ENCODE measurements at regions not wholly inside any gene's neighbourhood (a gene's known extent, or its start where the extent isn't known, plus 50 kb on each side); places are given as distances from the start of the nearest gene placed in this dataset.
"Not testable (repeated sequence)": the region's sequence is repeated elsewhere in the genome, so short reads cannot be mapped to it uniquely, and the experiment has no call there.

DNA sequence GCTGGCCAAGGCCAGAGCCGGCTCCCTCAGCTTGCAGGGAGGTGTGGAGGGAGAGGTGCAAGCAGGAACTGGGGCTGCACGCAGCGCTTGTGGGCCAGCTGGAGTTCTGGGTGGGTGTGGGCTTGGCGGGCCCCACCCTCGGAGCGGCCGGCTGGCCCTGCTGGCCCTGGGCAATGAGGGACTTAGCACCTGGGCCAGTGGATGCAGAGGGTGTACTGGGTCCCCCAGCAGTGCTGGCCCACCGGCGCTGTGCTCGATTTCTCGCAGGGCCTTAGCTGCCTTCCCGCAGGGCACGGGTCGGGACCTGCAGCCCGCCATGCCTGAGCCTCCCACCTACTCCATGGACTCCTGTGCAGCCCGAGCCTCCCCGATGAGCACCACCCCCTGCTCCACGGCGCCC lies 115.6 kb upstream of the MARK1 start:
- H3K9me3 ChIP-seq (ENCODE audit: control insufficient read depth in 1 of 2, low read length in 2 of 2); H3K4me3 ChIP-seq (ENCODE audit: low read length in 2 of 2); H3K4me1 ChIP-seq (ENCODE audit: insufficient read depth, low read length); H3K36me3 ChIP-seq (ENCODE audit: insufficient read depth, low read length); H3K36me3 Mint-ChIP-seq; intact Hi-C loops (cut with micrococcal nuclease); DNase-seq; H3K27ac Mint-ChIP-seq; H3K4me1 Mint-ChIP-seq; H3K27me3 Mint-ChIP-seq; H3K9me3 Mint-ChIP-seq; POLR2A ChIA-PET (ENCODE audit: partially characterized antibody); H3K4me3 Mint-ChIP-seq; H3K27me3 ChIP-seq (ENCODE audit: insufficient read depth, low read length); CTCF ChIA-PET (ENCODE audit: partially characterized antibody); H3K27ac ChIP-seq (ENCODE audit: low read depth, low read length): not testable (repeated sequence)

DNA sequence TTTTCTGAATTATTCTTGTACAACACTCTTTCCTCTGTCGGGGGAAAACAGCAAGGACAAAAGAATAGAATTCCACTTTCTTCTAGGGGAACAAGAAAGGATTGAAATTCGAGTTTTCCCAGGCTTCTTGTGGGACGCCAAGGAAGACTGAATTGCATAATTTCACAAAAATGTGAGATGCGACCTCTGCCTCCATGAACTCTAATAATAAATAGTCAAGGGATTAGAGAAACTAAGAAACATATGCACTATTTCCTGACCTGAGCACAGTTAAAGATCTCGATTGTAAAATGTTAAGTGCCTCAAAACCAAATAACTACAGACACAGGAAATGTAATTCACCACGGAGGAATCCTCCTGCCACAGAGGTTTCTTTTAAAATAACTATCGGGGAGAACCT lies 117.3 kb upstream of the MARK1 start:
- no peaks in the 10 kb centered on the region for H3K36me3 ChIP-seq (ENCODE audit: insufficient read depth, low read length)
- H3K36me3 Mint-ChIP-seq: no peaks in the 10 kb centered on the region
- POLR2A ChIA-PET (ENCODE audit: partially characterized antibody): no interaction called here
- no peak overlapping the region for H3K27ac ChIP-seq (ENCODE audit: low read depth, low read length)
- H3K9me3 ChIP-seq (ENCODE audit: control insufficient read depth in 1 of 2, low read length in 2 of 2): no peaks in the 10 kb centered on the region
- no peaks in the 10 kb centered on the region for H3K4me1 ChIP-seq (ENCODE audit: insufficient read depth, low read length)
- H3K27me3 Mint-ChIP-seq: peaks cover 4 to 11% of the 10 kb centered on the region in 2 donors
- H3K4me1 Mint-ChIP-seq: no peaks in the 10 kb centered on the region
- CTCF ChIA-PET (ENCODE audit: partially characterized antibody): no interaction called here
- peaks cover 0 to 2% (median 0%) of the 10 kb centered on the region in 8 donors for H3K9me3 Mint-ChIP-seq
- DNase-seq: no peak
- no peak overlapping the region for H3K27ac Mint-ChIP-seq
- H3K4me3 ChIP-seq (ENCODE audit: low read length in 2 of 2): no peak overlapping the region
- no peaks in the 10 kb centered on the region for H3K27me3 ChIP-seq (ENCODE audit: insufficient read depth, low read length)
- no peak overlapping the region for H3K4me3 Mint-ChIP-seq
- intact Hi-C loops (cut with micrococcal nuclease): no loop called here

DNA sequence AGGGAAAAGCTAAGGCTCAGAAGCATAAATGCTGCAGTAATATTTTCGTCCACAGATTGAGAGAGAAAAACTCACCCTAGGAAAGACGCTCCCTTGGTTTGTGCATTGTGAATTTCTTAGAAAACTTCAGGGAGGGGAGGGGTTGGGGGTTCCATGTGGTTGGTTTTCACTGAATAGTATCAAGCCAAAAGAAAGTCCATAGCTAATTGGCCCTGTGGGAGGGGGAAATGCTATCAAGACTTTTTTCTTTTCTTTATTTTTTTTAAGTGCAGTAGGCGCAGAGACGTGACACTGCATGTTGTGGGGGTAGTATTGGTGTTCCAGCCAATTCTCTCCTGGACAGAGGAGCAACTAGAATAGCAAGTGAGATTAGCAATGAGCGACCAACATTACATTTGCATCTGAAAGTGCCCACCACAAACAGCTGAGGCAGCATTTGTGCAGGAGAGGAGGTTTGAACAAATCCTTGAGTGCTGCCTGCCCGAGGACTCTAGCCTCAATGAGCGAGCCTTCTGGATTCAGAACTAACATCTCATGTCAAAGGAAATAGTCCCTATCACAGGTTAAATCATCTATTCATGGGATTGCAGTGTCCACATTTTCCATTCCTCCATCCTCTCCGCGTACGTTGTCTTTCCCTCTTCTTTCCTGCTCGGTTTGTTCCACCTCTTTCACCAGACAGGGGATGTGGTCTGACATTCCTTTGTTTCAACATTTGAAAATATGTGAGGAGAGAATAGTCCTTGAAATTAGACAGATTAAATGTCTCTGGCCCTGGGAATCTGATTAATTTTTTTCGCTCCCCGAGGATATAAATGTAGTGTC lies 118.0 kb upstream of the MARK1 start:
- intact Hi-C loops (cut with micrococcal nuclease): no loop called here
- Mint-ChIP-seq H3K27me3 (peaks cover 5 to 13% of the 10 kb centered on the region in 2 donors), H3K27ac (no peak overlapping the region), H3K36me3 (no peaks in the 10 kb centered on the region), H3K4me1 (no peaks in the 10 kb centered on the region), H3K9me3 (peaks cover 0 to 2% (median 0%) of the 10 kb centered on the region in 8 donors), H3K4me3 (no peak overlapping the region)
- no peaks in the 10 kb centered on the region for H3K9me3 ChIP-seq (ENCODE audit: control insufficient read depth in 1 of 2, low read length in 2 of 2)
- no peak overlapping the region for H3K27ac ChIP-seq (ENCODE audit: low read depth, low read length)
- H3K4me3 ChIP-seq (ENCODE audit: low read length in 2 of 2): no peak overlapping the region
- ChIA-PET POLR2A (ENCODE audit: partially characterized antibody) (no interaction called here), CTCF (ENCODE audit: partially characterized antibody) (interaction anchor here (1.4 kb wide), 1 partner anchor 8 kb away, joined by 3 read pairs; no protein-coding TSS in a partner anchor)
- no peak for DNase-seq
- no peaks in the 10 kb centered on the region for H3K4me1 ChIP-seq (ENCODE audit: insufficient read depth, low read length)
- H3K27me3 ChIP-seq (ENCODE audit: insufficient read depth, low read length): no peaks in the 10 kb centered on the region
- no peaks in the 10 kb centered on the region for H3K36me3 ChIP-seq (ENCODE audit: insufficient read depth, low read length)

DNA sequence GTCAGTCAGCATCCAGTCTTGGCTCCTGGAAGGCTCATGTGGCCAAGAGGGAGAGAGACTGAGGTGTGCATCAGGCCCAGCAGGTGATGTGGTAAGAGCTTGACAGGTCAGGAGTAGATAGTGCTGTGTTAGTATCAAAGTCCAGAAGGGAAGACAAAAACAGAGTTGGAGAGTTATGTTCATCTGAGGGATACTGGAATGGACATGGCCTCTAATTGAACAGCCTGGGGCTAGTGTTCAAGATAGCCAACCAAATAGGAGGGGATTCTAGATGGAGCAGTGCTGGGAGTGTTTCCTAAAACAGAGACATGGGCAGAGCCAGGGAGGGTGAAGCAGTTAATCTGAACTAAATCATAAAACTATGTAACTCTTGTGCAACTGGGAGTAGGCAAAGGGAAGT lies 120.7 kb upstream of the MARK1 start:
- H3K4me1 Mint-ChIP-seq: no peaks in the 10 kb centered on the region
- POLR2A ChIA-PET (ENCODE audit: partially characterized antibody): no interaction called here

DNA sequence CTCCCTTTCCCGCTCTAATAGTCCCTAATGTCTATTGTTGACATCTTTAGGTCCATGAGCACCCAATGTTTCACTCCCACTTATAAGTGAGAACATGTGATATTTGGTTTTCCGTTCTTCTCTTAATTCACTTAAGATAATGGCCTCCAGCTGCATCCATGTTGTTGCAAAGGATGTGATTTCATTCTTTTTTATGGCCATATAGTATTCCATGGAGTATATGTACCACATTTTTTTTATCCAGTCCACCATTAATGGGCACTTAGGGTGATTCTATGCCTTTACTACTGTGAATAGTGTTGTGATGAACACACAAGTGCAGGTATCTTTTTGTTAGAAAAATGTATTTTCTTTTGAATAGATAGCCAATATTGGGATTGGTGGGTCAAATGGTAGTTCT lies 126.0 kb upstream of the RAB3GAP2 start:
- intact Hi-C loops (cut with micrococcal nuclease): no loop called here
- ChIA-PET CTCF (ENCODE audit: partially characterized antibody) (no interaction called here), POLR2A (ENCODE audit: partially characterized antibody) (no interaction called here)
- Mint-ChIP-seq H3K4me3 (no peak overlapping the region), H3K27me3 (peaks cover 20 to 24% of the 10 kb centered on the region in 2 donors), H3K27ac (no peak overlapping the region), H3K9me3 (peaks cover 0 to 13% (median 5%) of the 10 kb centered on the region in 8 donors), H3K4me1 (no peaks in the 10 kb centered on the region), H3K36me3 (no peaks in the 10 kb centered on the region)
- no peak for DNase-seq
- H3K27ac ChIP-seq (ENCODE audit: low read depth, low read length): no peak overlapping the region
- no peaks in the 10 kb centered on the region for H3K9me3 ChIP-seq (ENCODE audit: control insufficient read depth in 1 of 2, low read length in 2 of 2)
- peaks cover 4% of the 10 kb centered on the region for H3K27me3 ChIP-seq (ENCODE audit: insufficient read depth, low read length)
- no peaks in the 10 kb centered on the region for H3K4me1 ChIP-seq (ENCODE audit: insufficient read depth, low read length)
- H3K36me3 ChIP-seq (ENCODE audit: insufficient read depth, low read length): no peaks in the 10 kb centered on the region
- no peak overlapping the region for H3K4me3 ChIP-seq (ENCODE audit: low read length in 2 of 2)

More for the DNA sequence above, 120.7 kb upstream of the MARK1 start:
- DNase-seq: no peak
- Histone ChIP-seq H3K27ac (ENCODE audit: low read depth, low read length) (no peak overlapping the region), H3K4me1 (ENCODE audit: insufficient read depth, low read length) (no peaks in the 10 kb centered on the region), H3K36me3 (ENCODE audit: insufficient read depth, low read length) (no peaks in the 10 kb centered on the region), H3K27me3 (ENCODE audit: insufficient read depth, low read length) (peaks cover 3% of the 10 kb centered on the region), H3K4me3 (ENCODE audit: low read length in 2 of 2) (no peak overlapping the region), H3K9me3 (ENCODE audit: control insufficient read depth in 1 of 2, low read length in 2 of 2) (no peaks in the 10 kb centered on the region)
- Mint-ChIP-seq H3K27ac (no peak overlapping the region), H3K4me3 (no peak overlapping the region), H3K36me3 (no peaks in the 10 kb centered on the region), H3K27me3 (peaks cover 24 to 37% of the 10 kb centered on the region in 2 donors), H3K9me3 (peaks cover 0 to 10% (median 3%) of the 10 kb centered on the region in 8 donors)
- intact Hi-C loops (cut with micrococcal nuclease): no loop called here
- CTCF ChIA-PET (ENCODE audit: partially characterized antibody): no interaction called here

DNA sequence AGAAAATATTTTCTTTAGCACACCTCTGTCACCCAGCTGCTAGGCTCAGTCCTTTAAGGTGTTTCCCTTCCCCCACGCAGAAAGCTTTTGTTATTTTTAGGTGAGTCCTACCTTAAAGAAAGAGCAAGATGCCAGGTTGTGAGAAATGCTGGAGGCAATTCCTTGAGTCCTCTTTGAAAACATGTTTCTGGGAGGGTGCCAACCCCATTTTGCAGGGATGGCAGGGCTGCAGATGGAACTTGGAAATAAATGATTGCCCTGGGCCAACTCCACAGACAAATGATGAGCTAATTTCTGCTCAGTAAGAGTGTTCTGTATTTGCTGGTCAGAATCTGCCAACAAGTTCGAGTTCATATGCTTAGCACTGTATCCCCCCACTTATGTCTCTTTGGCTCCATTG lies 119.2 kb upstream of the RAB3GAP2 start:
- Histone ChIP-seq H3K27me3 (ENCODE audit: insufficient read depth, low read length) (no peaks in the 10 kb centered on the region), H3K36me3 (ENCODE audit: insufficient read depth, low read length) (no peaks in the 10 kb centered on the region), H3K4me1 (ENCODE audit: insufficient read depth, low read length) (no peaks in the 10 kb centered on the region), H3K9me3 (ENCODE audit: control insufficient read depth in 1 of 2, low read length in 2 of 2) (no peaks in the 10 kb centered on the region), H3K27ac (ENCODE audit: low read depth, low read length) (no peak overlapping the region), H3K4me3 (ENCODE audit: low read length in 2 of 2) (no peak overlapping the region)
- H3K27me3 Mint-ChIP-seq: peaks cover 7 to 15% of the 10 kb centered on the region in 2 donors
- ChIA-PET CTCF (ENCODE audit: partially characterized antibody) (no interaction called here), POLR2A (ENCODE audit: partially characterized antibody) (no interaction called here)
- intact Hi-C loops (cut with micrococcal nuclease): no loop called here
- H3K4me1 Mint-ChIP-seq: no peaks in the 10 kb centered on the region
- H3K4me3 Mint-ChIP-seq: no peak overlapping the region
- no peaks in the 10 kb centered on the region for H3K36me3 Mint-ChIP-seq
- no peak overlapping the region for H3K27ac Mint-ChIP-seq
- H3K9me3 Mint-ChIP-seq: peaks cover 0 to 5% (median 2%) of the 10 kb centered on the region in 8 donors
- DNase-seq: no peak

DNA sequence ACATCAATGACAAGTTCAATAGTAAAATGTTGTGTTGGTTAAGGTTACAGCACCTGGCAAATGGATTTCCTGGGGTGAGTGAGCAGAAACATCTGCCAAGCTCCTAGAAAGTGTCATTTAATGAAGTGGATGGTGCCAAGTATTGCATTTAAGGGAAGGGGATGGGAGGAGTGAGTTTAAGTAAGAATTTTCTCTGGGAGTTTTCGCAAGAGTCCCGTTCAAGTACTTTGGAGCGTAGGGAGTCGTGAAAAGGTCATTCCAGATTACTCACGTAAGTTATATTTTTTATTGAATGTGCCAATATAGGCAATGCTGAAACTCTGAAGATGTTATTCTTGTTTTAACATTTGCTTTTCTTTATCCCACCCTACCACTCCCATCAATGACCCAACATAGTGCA lies 117.4 kb upstream of the RAB3GAP2 start:
- H3K4me3 ChIP-seq (ENCODE audit: low read length in 2 of 2): no peak overlapping the region
- Mint-ChIP-seq H3K36me3 (no peaks in the 10 kb centered on the region), H3K9me3 (peaks cover 0 to 16% (median 5%) of the 10 kb centered on the region in 8 donors), H3K27me3 (peaks cover 7 to 12% of the 10 kb centered on the region in 2 donors), H3K27ac (no peak overlapping the region), H3K4me1 (no peaks in the 10 kb centered on the region), H3K4me3 (no peak overlapping the region)
- H3K9me3 ChIP-seq (ENCODE audit: control insufficient read depth in 1 of 2, low read length in 2 of 2): no peaks in the 10 kb centered on the region
- no peaks in the 10 kb centered on the region for H3K36me3 ChIP-seq (ENCODE audit: insufficient read depth, low read length)
- DNase-seq: no peak
- H3K27ac ChIP-seq (ENCODE audit: low read depth, low read length): no peak overlapping the region
- CTCF ChIA-PET (ENCODE audit: partially characterized antibody): no interaction called here
- H3K27me3 ChIP-seq (ENCODE audit: insufficient read depth, low read length): no peaks in the 10 kb centered on the region
- intact Hi-C loops (cut with micrococcal nuclease): no loop called here
- no peaks in the 10 kb centered on the region for H3K4me1 ChIP-seq (ENCODE audit: insufficient read depth, low read length)
- POLR2A ChIA-PET (ENCODE audit: partially characterized antibody): no interaction called here

Measured in CD4-positive, alpha-beta memory T cell (primary cell).